ENCODE measurements at regions not wholly inside any gene's neighbourhood (a gene's known extent, or its start where the extent isn't known, plus 50 kb on each side); places are given as distances from the start of the nearest gene placed in this dataset.

- TF ChIP-seq ZNF280D (tag by site-specific recombination; IDR thresholded peaks at IDR 0.05) (no peak), GLIS1 (tag by site-specific recombination; IDR thresholded peaks at IDR 0.05) (no peak), ZNF112 (tag by site-specific recombination; IDR thresholded peaks at IDR 0.05) (no peak), ZBTB48 (tag by site-specific recombination; IDR thresholded peaks at IDR 0.05) (no peak), ZNF701 (tag by site-specific recombination; IDR thresholded peaks at IDR 0.05) (no peak)
- TF ChIP-seq, protein P1, sequence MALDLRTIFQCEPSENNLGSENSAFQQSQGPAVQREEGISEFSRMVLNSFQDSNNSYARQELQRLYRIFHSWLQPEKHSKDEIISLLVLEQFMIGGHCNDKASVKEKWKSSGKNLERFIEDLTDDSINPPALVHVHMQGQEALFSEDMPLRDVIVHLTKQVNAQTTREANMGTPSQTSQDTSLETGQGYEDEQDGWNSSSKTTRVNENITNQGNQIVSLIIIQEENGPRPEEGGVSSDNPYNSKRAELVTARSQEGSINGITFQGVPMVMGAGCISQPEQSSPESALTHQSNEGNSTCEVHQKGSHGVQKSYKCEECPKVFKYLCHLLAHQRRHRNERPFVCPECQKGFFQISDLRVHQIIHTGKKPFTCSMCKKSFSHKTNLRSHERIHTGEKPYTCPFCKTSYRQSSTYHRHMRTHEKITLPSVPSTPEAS (tag by site-specific recombination; IDR thresholded peaks at IDR 0.05): no peak
Measured at GRCh38 chr14:38762426-38762825, 340.6 kb downstream of the SEC23A start (continued).

GRCh38 chr14:38761033-38761432 is 342.0 kb downstream of the SEC23A start:
- H3K27ac ChIP-seq (ENCODE audit: extremely low read depth, low read depth, low read length): no peak overlapping the region
- TF ChIP-seq SCRT1 (tag by site-specific recombination; IDR thresholded peaks at IDR 0.05; ENCODE audit: borderline replicate concordance): no peak
- TF ChIP-seq ZNF571 (tag by site-specific recombination; IDR thresholded peaks at IDR 0.05): no peak
- no peak for TF ChIP-seq SETDB1 (IDR thresholded peaks at IDR 0.05; ENCODE audit: insufficient read length, low read length)
- no peak for TF ChIP-seq ZBTB49 (tag by site-specific recombination; IDR thresholded peaks at IDR 0.05; ENCODE audit: low read depth)
- TF ChIP-seq, protein P2, sequence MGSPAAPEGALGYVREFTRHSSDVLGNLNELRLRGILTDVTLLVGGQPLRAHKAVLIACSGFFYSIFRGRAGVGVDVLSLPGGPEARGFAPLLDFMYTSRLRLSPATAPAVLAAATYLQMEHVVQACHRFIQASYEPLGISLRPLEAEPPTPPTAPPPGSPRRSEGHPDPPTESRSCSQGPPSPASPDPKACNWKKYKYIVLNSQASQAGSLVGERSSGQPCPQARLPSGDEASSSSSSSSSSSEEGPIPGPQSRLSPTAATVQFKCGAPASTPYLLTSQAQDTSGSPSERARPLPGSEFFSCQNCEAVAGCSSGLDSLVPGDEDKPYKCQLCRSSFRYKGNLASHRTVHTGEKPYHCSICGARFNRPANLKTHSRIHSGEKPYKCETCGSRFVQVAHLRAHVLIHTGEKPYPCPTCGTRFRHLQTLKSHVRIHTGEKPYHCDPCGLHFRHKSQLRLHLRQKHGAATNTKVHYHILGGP (tag by site-specific recombination; IDR thresholded peaks at IDR 0.05): no peak
- no peak for TF ChIP-seq ZNF26 (tag by site-specific recombination; IDR thresholded peaks at IDR 0.05)
- no peak for TF ChIP-seq ZNF677 (tag by site-specific recombination; IDR thresholded peaks at IDR 0.05)
- TF ChIP-seq ZBTB7A (tag by site-specific recombination; IDR thresholded peaks at IDR 0.05; ENCODE audit: low read depth): no peak
- no peak for TF ChIP-seq MEIS1 (CRISPR knock-in tag; IDR thresholded peaks at IDR 0.05; ENCODE audit: borderline replicate concordance)
- TF ChIP-seq ZNF624 (tag by site-specific recombination; IDR thresholded peaks at IDR 0.05): no peak
- no peaks in the 10 kb centered on the region for H3K4me1 ChIP-seq (ENCODE audit: control insufficient read depth, insufficient read depth, low read length)
- H3K36me3 ChIP-seq (ENCODE audit: control insufficient read depth in 2 of 2, insufficient read depth in 1 of 2, low read length in 2 of 2): no peaks in the 10 kb centered on the region
- CTCF ChIA-PET: interaction anchor here (0.6 kb wide), 1 partner anchor 230 kb away, joined by 6 read pairs; no protein-coding TSS in a partner anchor
- H3K4me3 ChIP-seq (ENCODE audit: low read depth, low read length): no peak overlapping the region
- H3K9me3 ChIP-seq (ENCODE audit: control insufficient read depth, insufficient read depth, low read depth, low read length): no peaks in the 10 kb centered on the region
- POLR2A ChIA-PET: no interaction called here

Data from HEK293 (cell line).